ENCODE measurements at regions not wholly inside any gene's neighbourhood (a gene's known extent, or its start where the extent isn't known, plus 50 kb on each side); places are given as distances from the start of the nearest gene placed in this dataset.

- DNase-seq = no peak
These were observed 196.4 kb upstream of the TSHZ2 start for GRCh38 chr20:52775786-52776185.

GRCh38 chr20:52768694-52769093 is 203.5 kb upstream of the TSHZ2 start:
- no peak for DNase-seq

- no peak for DNase-seq
These were observed 205.3 kb upstream of the TSHZ2 start for GRCh38 chr20:52766645-52767435.

GRCh38 chr20:52763321-52763853 is 208.8 kb upstream of the TSHZ2 start:
- no peak for DNase-seq

GRCh38 chr20:52761867-52762266 is 210.3 kb upstream of the TSHZ2 start:
- DNase-seq = no peak

GRCh38 chr20:52760791-52761190 is 211.4 kb upstream of the TSHZ2 start:
- DNase-seq = no peak

GRCh38 chr20:52757411-52757810 is 214.7 kb upstream of the TSHZ2 start:
- DNase-seq = no peak

- no peak for DNase-seq
These were observed 216.4 kb upstream of the TSHZ2 start for GRCh38 chr20:52755744-52756143.

- DNase-seq = no peak
These were observed 217.8 kb upstream of the TSHZ2 start for GRCh38 chr20:52754366-52754765.

GRCh38 chr20:52752023-52752422 is 220.1 kb upstream of the TSHZ2 start:
- no peak for DNase-seq

GRCh38 chr20:52751571-52751970 is 220.6 kb upstream of the TSHZ2 start:
- DNase-seq = no peak

- DNase-seq = no peak
These were observed 222.2 kb upstream of the TSHZ2 start for GRCh38 chr20:52749938-52750337.

- DNase-seq = no peak
These were observed 223.2 kb upstream of the TSHZ2 start for GRCh38 chr20:52748990-52749389.

GRCh38 chr20:52748285-52748932 is 223.7 kb upstream of the TSHZ2 start:
- DNase-seq = no peak

- DNase-seq = no peak
These were observed 224.3 kb upstream of the TSHZ2 start for GRCh38 chr20:52747845-52748284.

GRCh38 chr20:52746770-52747169 is 225.4 kb upstream of the TSHZ2 start:
- DNase-seq = no peak

GRCh38 chr20:52746190-52746589 is 226.0 kb upstream of the TSHZ2 start:
- no peak for DNase-seq

- DNase-seq = no peak
These were observed 227.7 kb upstream of the TSHZ2 start for GRCh38 chr20:52744441-52744840.

GRCh38 chr20:52738081-52738480 is 234.1 kb upstream of the TSHZ2 start:
- DNase-seq = no peak

GRCh38 chr20:52736507-52736906 is 235.7 kb upstream of the TSHZ2 start:
- DNase-seq = no peak

- no peak for DNase-seq
These were observed 241.1 kb upstream of the TSHZ2 start for GRCh38 chr20:52731093-52731492.

GRCh38 chr20:52727740-52728456 is 244.3 kb upstream of the TSHZ2 start:
- DNase-seq = no peak

- no peak for DNase-seq
These were observed 247.6 kb upstream of the TSHZ2 start for GRCh38 chr20:52724541-52724940.

All from hematopoietic multipotent progenitor cell treated with erythropoietin and hydrocortisone succinate and interleukin-3 and kit ligand, for 4 days (in vitro differentiated cells).